IMR-90 (cell line): ENCODE measurements at regions not wholly inside any gene's neighbourhood (a gene's known extent, or its start where the extent isn't known, plus 50 kb on each side); places are given as distances from the start of the nearest gene placed in this dataset.

ENCODE experiments used
- ATAC-seq: fragments of 200-7000 bp; cut with Tn5 transposase; 2 replicates; pipeline ENCODE4 v1.9.1; 2020; ENCODE audit warnings: low read depth, mild to moderate bottlenecking, moderate library complexity
- BruUV-seq: library from RNA; stranded (reverse); fragments of 400-500 nt; replicated peaks from 2 replicates; lab custom pipeline; 2021; lab: Mats Ljungman, UMichigan
- CTCF ChIA-PET: fragments of 300-600 bp; formaldehyde crosslinking; extraction: SDS; loops from one replicate; lab custom pipeline; 2021; ENCODE audit warnings: antibody characterized with exemption; lab: Yijun Ruan, JAX
- POLR2A ChIA-PET: fragments of 300-600 bp; sonication (Branson Sonifier 250); formaldehyde crosslinking; loops from one replicate; lab custom pipeline; 2022; ENCODE audit warnings: antibody characterized with exemption; ENCODE audit not compliant: unreplicated experiment; lab: Charles Lee
- DNase-seq: peaks from one replicate; pipeline ENCODE4 v3.0.0; 2013
- H2AFZ ChIP-seq: replicated peaks from 2 replicates; pipeline ENCODE3; 2013; ENCODE audit warnings: low read length, mild to moderate bottlenecking; ENCODE audit not compliant: poor library complexity
- H2AK5ac ChIP-seq: 2 replicates; pipeline ENCODE4 v1.6.1; 2013; ENCODE audit warnings: low read depth, low read length, inconsistent platforms
- H2AK9ac ChIP-seq: replicated peaks from 2 replicates; pipeline ENCODE3; 2013; ENCODE audit warnings: mild to moderate bottlenecking, low read depth, low read length, moderate library complexity; ENCODE audit not compliant: poor library complexity
- H2BK120ac ChIP-seq: 2 replicates; pipeline ENCODE4 v1.6.1; 2013; ENCODE audit warnings: low read depth, low read length, inconsistent platforms
- H2BK15ac ChIP-seq: 3 replicates; pipeline ENCODE4 v1.6.1; 2013; ENCODE audit warnings: low read depth, low read length, inconsistent platforms
- H2BK20ac ChIP-seq: 2 replicates; pipeline ENCODE4 v1.6.1; 2013; ENCODE audit warnings: low read depth, mild to moderate bottlenecking, inconsistent platforms, low read length, moderate library complexity
- H2BK5ac ChIP-seq: 2 replicates; pipeline ENCODE4 v1.6.1; 2013; ENCODE audit warnings: mild to moderate bottlenecking, low read depth, low read length, inconsistent platforms; ENCODE audit not compliant: poor library complexity, severe bottlenecking
- H3K14ac ChIP-seq: replicated peaks from 2 replicates; pipeline ENCODE4 v1.6.1; 2013; ENCODE audit warnings: low read depth, low read length, inconsistent platforms
- H3K18ac ChIP-seq: 2 replicates; pipeline ENCODE4 v1.6.1; 2013; ENCODE audit warnings: low read depth, low read length, control low read depth
- H3K23ac ChIP-seq: 2 replicates; pipeline ENCODE4 v1.6.1; 2013; ENCODE audit warnings: low read depth, low read length, inconsistent platforms
- H3K27ac ChIP-seq: 2 replicates; pipeline ENCODE4 v1.5.1; 2013; ENCODE audit warnings: mild to moderate bottlenecking, control low read depth, low read length; ENCODE audit not compliant: insufficient read depth
- H3K27me3 ChIP-seq: 2 replicates; pipeline ENCODE4 v1.6.1; 2013; ENCODE audit warnings: low read length; ENCODE audit not compliant: control insufficient read depth, insufficient read depth
- H3K36me3 ChIP-seq: 2 replicates; pipeline ENCODE4 v1.6.1; 2013; ENCODE audit warnings: low read length, mixed read lengths; ENCODE audit not compliant: control insufficient read depth, insufficient read depth
- H3K4ac ChIP-seq: 2 replicates; pipeline ENCODE4 v1.6.1; 2013; ENCODE audit warnings: low read depth, low read length, inconsistent platforms
- H3K4me1 ChIP-seq: 2 replicates; pipeline ENCODE4 v1.6.1; 2013; ENCODE audit warnings: low read length, mixed read lengths; ENCODE audit not compliant: control insufficient read depth, insufficient read depth
- H3K4me2 ChIP-seq: 2 replicates; pipeline ENCODE4 v1.6.1; 2013; ENCODE audit warnings: low read depth, mild to moderate bottlenecking, control low read depth, low read length, moderate library complexity
- H3K4me3 ChIP-seq: 2 replicates; pipeline ENCODE4 v1.5.1; 2013; ENCODE audit warnings: low read depth, mild to moderate bottlenecking, control low read depth, low read length, moderate library complexity; ENCODE audit not compliant: insufficient read depth
- H3K56ac ChIP-seq: 2 replicates; pipeline ENCODE4 v1.6.1; 2013; ENCODE audit warnings: low read length, inconsistent platforms; ENCODE audit not compliant: insufficient read depth; ENCODE audit errors: extremely low read depth
- H3K79me1 ChIP-seq, 2 experiments: 2 replicates each; pipeline ENCODE4 v1.6.1; 2013; ENCODE audit warnings: low read length in 2 of 2, inconsistent platforms in 1 of 2, low read depth in 1 of 2
- H3K9ac ChIP-seq: 2 replicates; pipeline ENCODE4 v1.6.1; 2013; ENCODE audit warnings: low read depth, low read length, control low read depth
- H3K9me1 ChIP-seq: 2 replicates; pipeline ENCODE4 v1.6.1; 2013; ENCODE audit warnings: low read length, inconsistent platforms; ENCODE audit not compliant: insufficient read depth
- H3K9me3 ChIP-seq: 2 replicates; pipeline ENCODE4 v1.6.1; 2013; ENCODE audit warnings: low read length; ENCODE audit not compliant: control insufficient read depth, insufficient read depth
- H4K20me1 ChIP-seq: 2 replicates; pipeline ENCODE4 v1.6.1; 2013; ENCODE audit warnings: low read length, inconsistent platforms; ENCODE audit not compliant: insufficient read depth
- H4K5ac ChIP-seq: 2 replicates; pipeline ENCODE4 v1.6.1; 2013; ENCODE audit warnings: mild to moderate bottlenecking, low read depth, low read length, control low read depth
- H4K8ac ChIP-seq, 2 experiments: 2 replicates each; pipeline ENCODE4 v1.6.1; 2013; ENCODE audit warnings: low read depth in 2 of 2, low read length in 2 of 2, control low read depth in 1 of 2, inconsistent platforms in 1 of 2
- H4K91ac ChIP-seq: 2 replicates; pipeline ENCODE4 v1.6.1; 2013; ENCODE audit warnings: low read depth, low read length, inconsistent platforms; ENCODE audit not compliant: insufficient read depth
- FOS ChIP-seq: fragments of 150-350 bp; IDR thresholded peaks from 2 replicates; pipeline ENCODE4 v1.6.1; 2016; ENCODE audit warnings: low read depth, low read length
- NFE2L2 ChIP-seq: fragments of 150-350 bp; IDR thresholded peaks from 2 replicates; pipeline ENCODE4 v1.6.1; 2016; ENCODE audit warnings: low read depth, mild to moderate bottlenecking, low read length
- WGBS, 2 experiments: methylation state at CpG; one replicate each; pipeline versions ENCODE4 v1.1.5 to v1.1.7; 2013; ENCODE audit warnings: missing lambda C conversion rate in 2 of 2; ENCODE audit not compliant: insufficient read length in 1 of 2; ENCODE audit errors: extremely low coverage in 2 of 2; 5-methylcytosine and 5-hydroxymethylcytosine counted together
- dilution Hi-C: fragments of 300-500 bp; cut with HindIII; formaldehyde crosslinking; loops from one replicate; pipeline ENCODE4 v1.14.3; 2018; ENCODE audit warnings: low sequenced_read_pairs; ENCODE audit not compliant: unreplicated experiment
- in situ Hi-C: fragments of 300-500 bp; cut with MboI; formaldehyde crosslinking; loops from 3 replicates; pipeline ENCODE4 v1.14.3; 2019; ENCODE audit warnings: low sequenced_read_pairs, inconsistent platforms, mixed read lengths
- intact Hi-C: fragments of 100-400 bp; cut with micrococcal nuclease; formaldehyde crosslinking; loops from 2 replicates; pipeline ENCODE4 v1.10.0; 2022
- TF ChIP-seq, protein P1 (sequence below): conservative IDR thresholded peaks from 2 replicates; pipeline ENCODE4 v1.5.1; 2012; ENCODE audit warnings: mild to moderate bottlenecking, low read depth, low read length, improper control_type of control experiment
- TF ChIP-seq, protein P2 (sequence below): fragments of 150-350 bp; IDR thresholded peaks from 2 replicates; pipeline ENCODE4 v1.6.1; 2017; ENCODE audit warnings: mild to moderate bottlenecking, antibody characterized with exemption, low read length, low read depth

DNA sequence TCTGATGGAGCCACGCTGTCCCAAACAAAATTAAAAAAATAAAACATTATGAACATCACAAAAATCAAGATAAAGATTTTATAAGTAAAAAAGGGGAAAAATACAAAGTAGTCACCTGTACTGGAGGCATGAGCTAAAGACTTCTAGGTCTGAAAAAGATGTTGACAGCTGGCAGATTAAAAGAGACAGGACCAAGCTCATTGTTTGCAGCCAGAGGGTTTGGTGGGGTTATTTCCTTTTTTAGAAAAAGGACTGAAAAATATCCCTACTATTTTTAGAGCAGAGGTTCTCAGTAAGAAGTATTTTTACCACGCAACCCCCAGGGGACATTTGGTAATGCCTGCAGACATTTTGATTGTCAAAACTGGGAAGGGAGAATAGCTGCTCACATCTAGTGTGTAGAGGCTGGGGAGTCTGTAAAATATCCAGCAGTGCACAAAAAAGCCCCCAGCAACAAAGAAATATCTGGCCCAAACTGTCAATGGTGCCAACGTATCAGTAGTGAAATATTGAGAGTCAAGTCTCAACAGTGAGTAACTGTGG is 353.4 kb downstream of the TLE1 start:
- Histone ChIP-seq H3K23ac (no peak overlapping the region), H3K4me1 (no peaks in the 10 kb centered on the region), H3K9ac (no peak overlapping the region), H3K14ac (no peak overlapping the region), H2BK120ac (no peak overlapping the region), H3K36me3 (no peaks in the 10 kb centered on the region), H2BK15ac (no peak overlapping the region), H2BK5ac (no peak overlapping the region), H4K91ac (no peak overlapping the region), H3K79me1 (no peaks in the 10 kb centered on the region), H3K4ac (no peak overlapping the region), H4K5ac (no peak overlapping the region), H3K9me3 (peaks cover 2% of the 10 kb centered on the region; the same call in 1 of the 2 replicates), H3K9me1 (no peaks in the 10 kb centered on the region), H2AK9ac (no peak overlapping the region), H2AK5ac (no peak overlapping the region), H4K20me1 (no peaks in the 10 kb centered on the region), H3K4me3 (no peak overlapping the region), H3K27me3 (no peaks in the 10 kb centered on the region), H3K56ac (no peak overlapping the region), H4K8ac (no peak overlapping the region), H2BK20ac (no peak overlapping the region), H3K18ac (no peak overlapping the region), H3K4me2 (no peak overlapping the region), H3K27ac (no peak overlapping the region), H2AFZ (no peak overlapping the region)
- dilution Hi-C loops = no loop called here
- POLR2A ChIA-PET = no interaction called here
- no TSS peak for BruUV-seq
- ATAC-seq (no peak), DNase-seq (no peak)
- CTCF ChIA-PET = no interaction called here
- intact Hi-C loops = no loop called here
- TF ChIP-seq, protein P1, sequence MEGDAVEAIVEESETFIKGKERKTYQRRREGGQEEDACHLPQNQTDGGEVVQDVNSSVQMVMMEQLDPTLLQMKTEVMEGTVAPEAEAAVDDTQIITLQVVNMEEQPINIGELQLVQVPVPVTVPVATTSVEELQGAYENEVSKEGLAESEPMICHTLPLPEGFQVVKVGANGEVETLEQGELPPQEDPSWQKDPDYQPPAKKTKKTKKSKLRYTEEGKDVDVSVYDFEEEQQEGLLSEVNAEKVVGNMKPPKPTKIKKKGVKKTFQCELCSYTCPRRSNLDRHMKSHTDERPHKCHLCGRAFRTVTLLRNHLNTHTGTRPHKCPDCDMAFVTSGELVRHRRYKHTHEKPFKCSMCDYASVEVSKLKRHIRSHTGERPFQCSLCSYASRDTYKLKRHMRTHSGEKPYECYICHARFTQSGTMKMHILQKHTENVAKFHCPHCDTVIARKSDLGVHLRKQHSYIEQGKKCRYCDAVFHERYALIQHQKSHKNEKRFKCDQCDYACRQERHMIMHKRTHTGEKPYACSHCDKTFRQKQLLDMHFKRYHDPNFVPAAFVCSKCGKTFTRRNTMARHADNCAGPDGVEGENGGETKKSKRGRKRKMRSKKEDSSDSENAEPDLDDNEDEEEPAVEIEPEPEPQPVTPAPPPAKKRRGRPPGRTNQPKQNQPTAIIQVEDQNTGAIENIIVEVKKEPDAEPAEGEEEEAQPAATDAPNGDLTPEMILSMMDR = no peak
- TF ChIP-seq NFE2L2 = no peak
- TF ChIP-seq, protein P2, sequence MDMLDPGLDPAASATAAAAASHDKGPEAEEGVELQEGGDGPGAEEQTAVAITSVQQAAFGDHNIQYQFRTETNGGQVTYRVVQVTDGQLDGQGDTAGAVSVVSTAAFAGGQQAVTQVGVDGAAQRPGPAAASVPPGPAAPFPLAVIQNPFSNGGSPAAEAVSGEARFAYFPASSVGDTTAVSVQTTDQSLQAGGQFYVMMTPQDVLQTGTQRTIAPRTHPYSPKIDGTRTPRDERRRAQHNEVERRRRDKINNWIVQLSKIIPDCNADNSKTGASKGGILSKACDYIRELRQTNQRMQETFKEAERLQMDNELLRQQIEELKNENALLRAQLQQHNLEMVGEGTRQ = no peak
- no peak for TF ChIP-seq FOS
- WGBS, 2 experiments = no CpG with 5 or more reads among the region's 3 CpGs
- in situ Hi-C loops = no loop called here
